ENCODE measurements at regions not wholly inside any gene's neighbourhood (a gene's known extent, or its start where the extent isn't known, plus 50 kb on each side); places are given as distances from the start of the nearest gene placed in this dataset.

DNA sequence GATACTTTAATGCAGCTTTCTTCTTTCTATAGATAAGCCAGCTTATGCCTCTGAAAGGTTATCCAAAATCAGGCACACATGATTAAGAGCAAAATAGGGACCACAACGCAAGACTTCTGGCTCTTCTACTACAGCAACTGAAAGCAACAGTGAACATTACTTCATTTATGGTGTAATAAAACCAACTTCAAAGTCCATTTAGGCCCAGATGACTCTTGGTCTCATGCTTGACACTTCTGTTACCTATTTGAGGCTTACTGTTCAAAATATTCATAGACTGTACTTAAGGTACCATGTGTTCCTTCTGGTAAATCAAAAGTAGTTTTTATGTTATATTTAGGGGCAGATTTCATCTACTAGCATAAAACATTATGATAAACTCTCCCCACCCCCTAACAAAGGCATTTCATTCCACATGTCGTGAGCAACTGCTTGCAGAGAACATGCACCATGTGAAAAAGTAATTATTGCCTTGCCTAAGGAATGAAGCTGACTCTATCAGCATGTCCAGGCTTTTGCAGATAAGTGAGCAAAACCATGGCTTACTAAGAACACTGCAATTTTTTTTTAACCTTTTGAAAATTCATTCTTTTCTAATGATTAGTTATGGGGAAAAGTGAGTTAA lies 154.9 kb upstream of the ITGB1 start:
- Histone ChIP-seq H3K4me2 (ENCODE audit: low read length) (no peak overlapping the region), H3K79me2 (ENCODE audit: low read length) (no peaks in the 10 kb centered on the region), H3K36me3 (replicated peaks; ENCODE audit: low read depth, low read length) (no peaks in the 10 kb centered on the region), H4K20me1 (ENCODE audit: insufficient read depth, low read length) (no peaks in the 10 kb centered on the region), H3K4me1 (ENCODE audit: low read length) (peaks cover 16% of the 10 kb centered on the region), H2AFZ (ENCODE audit: low read depth, low read length) (no peak overlapping the region), H3K4me3 (ENCODE audit: low read length) (no peak overlapping the region), H3K27me3 (ENCODE audit: low read depth, low read length) (peaks cover 37% of the 10 kb centered on the region), H3K9me3 (ENCODE audit: insufficient read depth, low read length) (no peaks in the 10 kb centered on the region), H3K27ac (ENCODE audit: low read length) (no peak overlapping the region), H3K9ac (ENCODE audit: low read length) (no peak overlapping the region)
- TF ChIP-seq, protein P1, sequence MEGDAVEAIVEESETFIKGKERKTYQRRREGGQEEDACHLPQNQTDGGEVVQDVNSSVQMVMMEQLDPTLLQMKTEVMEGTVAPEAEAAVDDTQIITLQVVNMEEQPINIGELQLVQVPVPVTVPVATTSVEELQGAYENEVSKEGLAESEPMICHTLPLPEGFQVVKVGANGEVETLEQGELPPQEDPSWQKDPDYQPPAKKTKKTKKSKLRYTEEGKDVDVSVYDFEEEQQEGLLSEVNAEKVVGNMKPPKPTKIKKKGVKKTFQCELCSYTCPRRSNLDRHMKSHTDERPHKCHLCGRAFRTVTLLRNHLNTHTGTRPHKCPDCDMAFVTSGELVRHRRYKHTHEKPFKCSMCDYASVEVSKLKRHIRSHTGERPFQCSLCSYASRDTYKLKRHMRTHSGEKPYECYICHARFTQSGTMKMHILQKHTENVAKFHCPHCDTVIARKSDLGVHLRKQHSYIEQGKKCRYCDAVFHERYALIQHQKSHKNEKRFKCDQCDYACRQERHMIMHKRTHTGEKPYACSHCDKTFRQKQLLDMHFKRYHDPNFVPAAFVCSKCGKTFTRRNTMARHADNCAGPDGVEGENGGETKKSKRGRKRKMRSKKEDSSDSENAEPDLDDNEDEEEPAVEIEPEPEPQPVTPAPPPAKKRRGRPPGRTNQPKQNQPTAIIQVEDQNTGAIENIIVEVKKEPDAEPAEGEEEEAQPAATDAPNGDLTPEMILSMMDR (IDR thresholded peaks at IDR 0.05; ENCODE audit: low read depth, low read length): no peak
- no peak for TF ChIP-seq EZH2phosphoT487 (IDR thresholded peaks at IDR 0.05; ENCODE audit: low read depth)

DNA sequence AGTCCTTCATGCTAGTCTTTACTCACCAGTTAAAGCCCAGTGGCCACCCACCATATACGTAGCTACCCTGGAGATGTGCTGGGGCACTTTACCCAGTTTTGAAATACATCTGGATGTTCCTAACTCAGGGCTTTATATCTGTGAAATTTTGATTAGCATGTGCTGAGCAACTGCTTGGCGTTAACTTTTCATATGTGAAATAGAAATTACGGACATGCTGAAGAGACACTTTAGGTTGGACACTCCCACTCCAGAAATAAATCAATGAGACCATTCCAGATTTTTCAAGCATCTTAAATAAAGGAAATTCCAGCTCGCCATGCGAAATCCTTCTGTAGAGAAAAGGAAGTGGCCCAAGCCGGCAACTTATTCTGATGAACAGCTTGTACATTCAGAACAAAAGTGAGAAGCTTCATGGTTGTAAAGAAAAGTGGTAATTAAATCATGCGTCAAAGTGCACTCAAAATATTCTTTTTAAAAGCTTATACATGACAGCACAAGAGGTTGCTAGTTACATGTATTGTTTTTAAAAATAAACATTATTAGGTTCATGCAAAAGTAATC lies 153.5 kb upstream of the ITGB1 start:
- H3K9ac ChIP-seq (ENCODE audit: low read length): no peak overlapping the region
- H4K20me1 ChIP-seq (ENCODE audit: insufficient read depth, low read length): no peaks in the 10 kb centered on the region
- H2AFZ ChIP-seq (ENCODE audit: low read depth, low read length): no peak overlapping the region
- H3K27me3 ChIP-seq (ENCODE audit: low read depth, low read length): peaks cover 50% of the 10 kb centered on the region
- H3K4me1 ChIP-seq (ENCODE audit: low read length): peaks cover 16% of the 10 kb centered on the region
- H3K27ac ChIP-seq (ENCODE audit: low read length): no peak overlapping the region
- no peaks in the 10 kb centered on the region for H3K9me3 ChIP-seq (ENCODE audit: insufficient read depth, low read length)
- H3K79me2 ChIP-seq (ENCODE audit: low read length): no peaks in the 10 kb centered on the region
- no peaks in the 10 kb centered on the region for H3K36me3 ChIP-seq (replicated peaks; ENCODE audit: low read depth, low read length)
- H3K4me3 ChIP-seq (ENCODE audit: low read length): no peak overlapping the region; the same call in 1 of the 2 replicates
- no peak for TF ChIP-seq EZH2phosphoT487 (IDR thresholded peaks at IDR 0.05; ENCODE audit: low read depth)
- TF ChIP-seq, protein P1 (IDR thresholded peaks at IDR 0.05; ENCODE audit: low read depth, low read length): no peak
- peak overlapping the region; percentile 40 for H3K4me2 ChIP-seq (ENCODE audit: low read length)

DNA sequence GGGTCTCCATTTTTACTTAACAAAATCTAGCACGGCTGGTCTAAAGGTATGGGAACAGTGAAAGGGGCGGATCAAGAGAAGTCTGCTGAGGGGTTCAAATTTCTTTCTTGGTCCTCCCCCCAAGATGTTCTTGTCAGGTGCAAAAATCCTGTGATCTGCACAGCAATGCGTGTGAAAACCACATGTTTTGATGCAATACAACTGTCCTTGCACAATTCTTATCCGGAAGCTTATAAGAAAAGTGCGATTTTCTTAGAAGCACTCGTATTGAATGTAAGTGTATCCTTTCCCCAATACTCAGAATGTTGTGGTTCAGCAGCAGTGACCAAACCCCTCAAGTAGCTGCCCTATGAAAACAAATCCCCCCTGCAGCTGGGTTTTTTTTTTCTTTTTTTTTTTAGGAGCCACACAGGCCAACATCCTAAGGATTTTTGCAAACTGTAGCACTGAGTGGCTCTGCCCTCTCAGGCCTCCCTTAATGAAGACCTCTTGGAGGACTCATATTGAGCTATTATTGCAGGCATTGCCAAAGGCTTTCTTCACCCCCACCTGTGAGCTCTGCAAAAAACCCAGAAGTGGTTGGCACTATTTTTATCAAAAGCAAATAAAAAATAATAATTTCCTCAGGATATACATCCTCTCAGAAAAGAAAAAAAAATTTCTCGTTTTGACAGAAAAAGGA lies 151.9 kb upstream of the ITGB1 start:
- H2AFZ ChIP-seq (ENCODE audit: low read depth, low read length): no peak overlapping the region
- H3K9ac ChIP-seq (ENCODE audit: low read length): no peak overlapping the region
- peaks cover 16% of the 10 kb centered on the region for H3K4me1 ChIP-seq (ENCODE audit: low read length)
- TF ChIP-seq EZH2phosphoT487 (IDR thresholded peaks at IDR 0.05; ENCODE audit: low read depth): no peak
- TF ChIP-seq, protein P1 (IDR thresholded peaks at IDR 0.05; ENCODE audit: low read depth, low read length): no peak
- no peak overlapping the region for H3K4me2 ChIP-seq (ENCODE audit: low read length)
- H3K9me3 ChIP-seq (ENCODE audit: insufficient read depth, low read length): no peaks in the 10 kb centered on the region
- H3K36me3 ChIP-seq (replicated peaks; ENCODE audit: low read depth, low read length): no peaks in the 10 kb centered on the region
- H3K4me3 ChIP-seq (ENCODE audit: low read length): no peak overlapping the region
- peaks cover 56% of the 10 kb centered on the region for H3K27me3 ChIP-seq (ENCODE audit: low read depth, low read length)
- H3K79me2 ChIP-seq (ENCODE audit: low read length): no peaks in the 10 kb centered on the region
- H4K20me1 ChIP-seq (ENCODE audit: insufficient read depth, low read length): no peaks in the 10 kb centered on the region
- no peak overlapping the region for H3K27ac ChIP-seq (ENCODE audit: low read length)

DNA sequence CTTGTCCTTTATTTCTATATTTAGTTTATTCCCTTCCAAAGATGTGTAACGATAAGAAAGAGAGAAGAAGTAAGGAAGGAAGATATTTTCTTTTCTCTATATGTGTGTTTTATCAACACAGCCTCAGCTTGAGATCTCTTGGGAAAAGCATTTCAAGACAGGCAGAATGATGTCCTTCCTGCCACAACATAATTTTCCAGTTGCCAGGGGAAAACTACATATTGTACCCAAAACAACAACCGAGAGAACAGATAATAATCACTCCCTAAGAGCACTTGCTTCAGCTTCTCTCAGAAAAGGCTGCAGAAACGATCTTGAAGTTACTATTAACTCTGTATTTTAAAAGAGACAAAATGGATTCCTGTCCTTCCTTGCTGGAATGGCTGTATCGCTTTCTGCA lies 151.4 kb upstream of the ITGB1 start:
- peaks cover 10% of the 10 kb centered on the region for H3K4me1 ChIP-seq (ENCODE audit: low read length)
- H3K4me2 ChIP-seq (ENCODE audit: low read length): no peak overlapping the region
- TF ChIP-seq, protein P1 (IDR thresholded peaks at IDR 0.05; ENCODE audit: low read depth, low read length): no peak
- no peak for TF ChIP-seq EZH2phosphoT487 (IDR thresholded peaks at IDR 0.05; ENCODE audit: low read depth)

More for the DNA sequence above, 151.4 kb upstream of the ITGB1 start:
- no peak overlapping the region for H3K9ac ChIP-seq (ENCODE audit: low read length)
- H2AFZ ChIP-seq (ENCODE audit: low read depth, low read length): no peak overlapping the region
- no peak overlapping the region for H3K27ac ChIP-seq (ENCODE audit: low read length)
- no peaks in the 10 kb centered on the region for H3K9me3 ChIP-seq (ENCODE audit: insufficient read depth, low read length)
- H4K20me1 ChIP-seq (ENCODE audit: insufficient read depth, low read length): no peaks in the 10 kb centered on the region
- H3K27me3 ChIP-seq (ENCODE audit: low read depth, low read length): peaks cover 56% of the 10 kb centered on the region
- H3K79me2 ChIP-seq (ENCODE audit: low read length): no peaks in the 10 kb centered on the region
- no peaks in the 10 kb centered on the region for H3K36me3 ChIP-seq (replicated peaks; ENCODE audit: low read depth, low read length)
- no peak overlapping the region for H3K4me3 ChIP-seq (ENCODE audit: low read length)
